CD14-positive monocyte (primary cell): ENCODE measurements at regions not wholly inside any gene's neighbourhood (a gene's known extent, or its start where the extent isn't known, plus 50 kb on each side); places are given as distances from the start of the nearest gene placed in this dataset.

Experiments used
- DNase-seq, 3 donors: peaks; one replicate each; pipeline ENCODE4 v3.0.0-alpha.2; 2011 to 2022
- H2AFZ ChIP-seq: 2 replicates; pipeline ENCODE4 v1.6.0; 2012; ENCODE audit warnings: mild to moderate bottlenecking, low read depth, low read length, inconsistent platforms; ENCODE audit not compliant: insufficient read depth, poor library complexity, severe bottlenecking
- H3K27ac ChIP-seq, 2 donors: 1 replicate in 1 of 2; 2 replicates in 1 of 2; pipeline ENCODE4 v1.5.1; 2012 to 2013; ENCODE audit warnings: low read length in 2 of 2, control low read depth in 1 of 2, inconsistent platforms in 1 of 2, low read depth in 1 of 2, mild to moderate bottlenecking in 1 of 2
- H3K27me3 ChIP-seq, 2 donors: one replicate each; pipeline versions ENCODE4 v1.6.0 to v1.6.1; 2011 to 2013; ENCODE audit warnings: low read length in 2 of 2; ENCODE audit not compliant: control insufficient read depth in 2 of 2, insufficient read depth in 2 of 2
- H3K36me3 ChIP-seq, 2 donors: replicated peaks in 1 of 2; 1 replicate in 1 of 2; 2 replicates in 1 of 2; pipeline versions ENCODE4 v1.5.1 to v1.6.1; 2012 to 2013; ENCODE audit warnings: low read length in 2 of 2, control low read depth in 1 of 2, inconsistent platforms in 1 of 2, mild to moderate bottlenecking in 1 of 2; ENCODE audit not compliant: insufficient read depth in 2 of 2, control insufficient read depth in 1 of 2
- H3K4me1 ChIP-seq, 2 donors: 1 replicate in 1 of 2; 2 replicates in 1 of 2; pipeline versions ENCODE4 v1.5.1 to v1.6.1; 2012 to 2013; ENCODE audit warnings: low read length in 2 of 2, control low read depth in 1 of 2, inconsistent platforms in 1 of 2, mild to moderate bottlenecking in 1 of 2, moderate library complexity in 1 of 2; ENCODE audit not compliant: insufficient read depth in 2 of 2, control insufficient read depth in 1 of 2
- H3K4me2 ChIP-seq: replicated peaks from 2 replicates; pipeline ENCODE3; 2012; ENCODE audit warnings: low read length, moderate library complexity, mild to moderate bottlenecking; ENCODE audit not compliant: poor library complexity, severe bottlenecking; ENCODE audit errors: extremely low read depth
- H3K4me3 ChIP-seq, 3 experiments: fragments of 200-600 bp in 1 of 3; sonication (generic) in 1 of 3; replicated peaks in 1 of 3; 1 replicate in 2 of 3; 2 replicates in 1 of 3; pipeline ENCODE4 v1.5.1; 2011 to 2013; ENCODE audit warnings: low read length in 3 of 3, mild to moderate bottlenecking in 3 of 3, control low read depth in 2 of 3, low read depth in 2 of 3, inconsistent platforms in 1 of 3, moderate library complexity in 1 of 3
- H3K79me2 ChIP-seq: 2 replicates; pipeline ENCODE4 v1.6.0; 2012; ENCODE audit warnings: mild to moderate bottlenecking, control low read depth, inconsistent platforms, low read length, moderate library complexity; ENCODE audit not compliant: insufficient read depth
- H3K9ac ChIP-seq: 2 replicates; pipeline ENCODE4 v1.6.0; 2017; ENCODE audit warnings: low read length, mild to moderate bottlenecking; ENCODE audit not compliant: insufficient read depth, poor library complexity, severe bottlenecking
- H3K9me3 ChIP-seq, 2 donors: replicated peaks in 1 of 2; 1 replicate in 1 of 2; 2 replicates in 1 of 2; pipeline versions ENCODE4 v1.5.1 to v1.6.1; 2012 to 2013; ENCODE audit warnings: low read length in 2 of 2, control low read depth in 1 of 2; ENCODE audit not compliant: control insufficient read depth in 1 of 2, insufficient read depth in 1 of 2
- H4K20me1 ChIP-seq: 2 replicates; pipeline ENCODE4 v1.6.0; 2012; ENCODE audit warnings: mild to moderate bottlenecking, low read length, control low read depth, moderate library complexity; ENCODE audit not compliant: insufficient read depth
- H3K27ac Mint-ChIP-seq, 7 donors: one replicate each; pipeline ENCODE4 v1.8.0; 2020; ENCODE audit warnings: mild to moderate bottlenecking in 7 of 7, mixed read lengths in 7 of 7, moderate library complexity in 6 of 7, inconsistent platforms in 2 of 7
- H3K27me3 Mint-ChIP-seq, 3 donors: one replicate each; pipeline ENCODE4 v1.8.0; 2021 to 2022; ENCODE audit warnings: low read depth in 3 of 3, mild to moderate bottlenecking in 3 of 3, mixed read lengths in 3 of 3, moderate library complexity in 3 of 3, inconsistent platforms in 1 of 3
- H3K36me3 Mint-ChIP-seq, 2 donors: one replicate each; pipeline ENCODE4 v1.8.0; 2020; ENCODE audit warnings: mixed read lengths in 2 of 2, inconsistent platforms in 1 of 2, mild to moderate bottlenecking in 1 of 2
- H3K4me1 Mint-ChIP-seq: one replicate; pipeline ENCODE4 v1.8.0; 2020; ENCODE audit warnings: mild to moderate bottlenecking, mixed read lengths
- H3K4me3 Mint-ChIP-seq, 2 donors: one replicate each; pipeline ENCODE4 v1.8.0; 2020; ENCODE audit warnings: mild to moderate bottlenecking in 2 of 2, mixed read lengths in 2 of 2, moderate library complexity in 1 of 2
- H3K9me3 Mint-ChIP-seq, 7 donors: one replicate each; pipeline ENCODE4 v1.8.0; 2020 to 2022; ENCODE audit warnings: mixed read lengths in 7 of 7, mild to moderate bottlenecking in 6 of 7, moderate library complexity in 6 of 7, inconsistent platforms in 2 of 7
- CTCF ChIP-seq: fragments of 200-600 bp; IDR thresholded peaks from one replicate; pipeline ENCODE4 v1.8.0; 2022; ENCODE audit warnings: antibody characterized with exemption, mild to moderate bottlenecking
- WGBS: methylation state at CpG from one replicate; pipeline ENCODE4 v1.1.5; 2013; ENCODE audit warnings: missing lambda C conversion rate; ENCODE audit not compliant: insufficient coverage; 5-methylcytosine and 5-hydroxymethylcytosine counted together
- intact Hi-C, 2 donors: fragments of 100-400 bp; cut with micrococcal nuclease; formaldehyde crosslinking; loops; one replicate each; pipeline versions ENCODE4 v1.15.0 to v1.15.1; 2023

- H3K27me3 Mint-ChIP-seq = no peaks in the 10 kb centered on the region
These were observed 1132.2 kb downstream of the FAT4 start for GRCh38 chr4:126446917-126447316.

GRCh38 chr4:126448086-126448845, 1133.5 kb downstream of the FAT4 start:
- Mint-ChIP-seq H3K4me3 (no peak overlapping the region), H3K9me3 (peaks cover 0 to 4% (median 0%) of the 10 kb centered on the region in 7 donors), H3K27me3 (no peaks in the 10 kb centered on the region), H3K27ac (no peak overlapping the region), H3K36me3 (no peaks in the 10 kb centered on the region), H3K4me1 (no peaks in the 10 kb centered on the region)
- WGBS = 90% methylated on average over 5 of the region's 7 CpGs
- Histone ChIP-seq H2AFZ (no peak overlapping the region), H3K27ac (no peak overlapping the region), H4K20me1 (no peaks in the 10 kb centered on the region), H3K4me1 (no peaks in the 10 kb centered on the region), H3K27me3 (no peaks in the 10 kb centered on the region), H3K79me2 (no peaks in the 10 kb centered on the region), H3K9ac (no peak overlapping the region), H3K9me3 (no peaks in the 10 kb centered on the region), H3K4me3 (no peak overlapping the region), H3K4me2 (no peak overlapping the region), H3K36me3 (no peaks in the 10 kb centered on the region)
- TF ChIP-seq CTCF = no peak
- no peak for DNase-seq
- intact Hi-C loops = no loop called here

More at GRCh38 chr4:126446917-126447316, 1132.2 kb downstream of the FAT4 start:
- Histone ChIP-seq H3K4me2 (no peak overlapping the region), H3K9ac (no peak overlapping the region), H3K9me3 (no peaks in the 10 kb centered on the region), H2AFZ (no peak overlapping the region), H3K79me2 (no peaks in the 10 kb centered on the region), H3K27me3 (no peaks in the 10 kb centered on the region), H3K4me3 (no peak overlapping the region), H4K20me1 (no peaks in the 10 kb centered on the region), H3K4me1 (no peaks in the 10 kb centered on the region), H3K27ac (no peak overlapping the region), H3K36me3 (no peaks in the 10 kb centered on the region)
- intact Hi-C loops = no loop called here
- peaks cover 0 to 4% (median 0%) of the 10 kb centered on the region in 7 donors for H3K9me3 Mint-ChIP-seq
- DNase-seq = no peak
- no peak for TF ChIP-seq CTCF
- no peak overlapping the region for H3K4me3 Mint-ChIP-seq
- no peaks in the 10 kb centered on the region for H3K36me3 Mint-ChIP-seq
- H3K4me1 Mint-ChIP-seq = no peaks in the 10 kb centered on the region
- WGBS = no CpG with 5 or more reads among the region's 2 CpGs
- no peak overlapping the region for H3K27ac Mint-ChIP-seq
